ENCODE measurements at regions not wholly inside any gene's neighbourhood (a gene's known extent, or its start where the extent isn't known, plus 50 kb on each side); places are given as distances from the start of the nearest gene placed in this dataset.

- TF ChIP-seq POLR2A (IDR thresholded peaks at IDR 0.05) = no peak
- no peak for TF ChIP-seq CTCF (IDR thresholded peaks at IDR 0.05 in 4 of 5, conservative IDR thresholded peaks at IDR 0.05 in 1 of 5)
Observed at GRCh38 chr4:133801883-133802282, 399.7 kb downstream of the PABPC4L start.
